D721Med (cell line): ENCODE measurements at regions not wholly inside any gene's neighbourhood (a gene's known extent, or its start where the extent isn't known, plus 50 kb on each side); places are given as distances from the start of the nearest gene placed in this dataset.

Experiments
- DNase-seq: peaks from one replicate; pipeline ENCODE4 v3.0.0; 2011; ENCODE audit warnings: low spot score; ENCODE audit not compliant: insufficient read length
- FAIRE-seq: peaks from 2 replicates; lab custom pipeline; 2011; peaks lifted over from hg19 to GRCh38; lab: Jason Lieb, UNC
- TF ChIP-seq, protein P1 (sequence below): IDR thresholded peaks from 2 replicates; pipeline ENCODE4 v1.5.1; 2012; ENCODE audit warnings: mild to moderate bottlenecking, control low read depth; ENCODE audit not compliant: insufficient read depth; ENCODE audit errors: missing control alignments

- DNase-seq (no peak), FAIRE-seq (no peak)
- TF ChIP-seq, protein P1, sequence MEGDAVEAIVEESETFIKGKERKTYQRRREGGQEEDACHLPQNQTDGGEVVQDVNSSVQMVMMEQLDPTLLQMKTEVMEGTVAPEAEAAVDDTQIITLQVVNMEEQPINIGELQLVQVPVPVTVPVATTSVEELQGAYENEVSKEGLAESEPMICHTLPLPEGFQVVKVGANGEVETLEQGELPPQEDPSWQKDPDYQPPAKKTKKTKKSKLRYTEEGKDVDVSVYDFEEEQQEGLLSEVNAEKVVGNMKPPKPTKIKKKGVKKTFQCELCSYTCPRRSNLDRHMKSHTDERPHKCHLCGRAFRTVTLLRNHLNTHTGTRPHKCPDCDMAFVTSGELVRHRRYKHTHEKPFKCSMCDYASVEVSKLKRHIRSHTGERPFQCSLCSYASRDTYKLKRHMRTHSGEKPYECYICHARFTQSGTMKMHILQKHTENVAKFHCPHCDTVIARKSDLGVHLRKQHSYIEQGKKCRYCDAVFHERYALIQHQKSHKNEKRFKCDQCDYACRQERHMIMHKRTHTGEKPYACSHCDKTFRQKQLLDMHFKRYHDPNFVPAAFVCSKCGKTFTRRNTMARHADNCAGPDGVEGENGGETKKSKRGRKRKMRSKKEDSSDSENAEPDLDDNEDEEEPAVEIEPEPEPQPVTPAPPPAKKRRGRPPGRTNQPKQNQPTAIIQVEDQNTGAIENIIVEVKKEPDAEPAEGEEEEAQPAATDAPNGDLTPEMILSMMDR: no peak
Observed at GRCh38 chr20:62533591-62534495, 58.0 kb upstream of the GATA5 start.

DNA sequence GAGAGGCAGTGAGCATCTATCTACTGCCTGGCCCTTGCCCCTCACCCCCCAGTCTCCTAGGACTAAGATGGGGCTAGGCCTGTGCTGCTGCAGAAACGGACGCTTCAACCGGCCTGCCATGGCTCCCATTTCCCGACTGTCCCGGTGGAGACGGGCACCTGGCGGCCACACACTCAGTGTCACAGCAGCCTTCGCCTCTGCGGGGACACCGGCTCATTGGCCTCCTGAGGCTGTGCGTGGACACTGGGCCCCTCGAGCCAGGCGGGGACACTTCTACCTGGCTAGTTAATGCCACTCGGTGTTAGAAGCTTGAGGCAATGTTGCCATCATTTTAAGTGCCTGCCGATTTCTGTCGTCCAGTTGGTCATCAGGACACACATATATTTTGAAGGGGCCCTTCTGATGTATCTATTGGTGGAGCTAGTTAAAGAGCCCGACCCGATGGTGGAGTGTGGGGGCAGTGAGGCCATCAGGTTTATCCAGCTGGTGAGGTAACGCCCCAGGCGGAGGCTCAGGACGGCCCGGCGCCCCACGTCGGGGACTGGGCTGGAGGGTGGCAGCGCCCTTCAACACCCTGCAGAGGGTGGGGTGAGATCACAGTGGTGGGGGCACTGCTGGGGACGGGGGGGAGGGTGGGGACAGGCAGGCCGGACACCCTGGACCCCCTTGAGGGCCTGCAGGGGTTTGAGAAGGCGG, 58.9 kb upstream of the GATA5 start:
- FAIRE-seq: no peak
- TF ChIP-seq, protein P1: no peak
- DNase-seq: no peak

- FAIRE-seq (no peak), DNase-seq (no peak)
- TF ChIP-seq, protein P1: no peak
Observed at GRCh38 chr20:62535282-62535811, 59.6 kb upstream of the GATA5 start.

GRCh38 chr20:62535964-62536363, 60.2 kb upstream of the GATA5 start:
- FAIRE-seq: no peak

GRCh38 chr20:62536871-62537401, 61.1 kb upstream of the GATA5 start:
- FAIRE-seq: no peak
- TF ChIP-seq, protein P1: no peak
- no peak for DNase-seq

More at GRCh38 chr20:62535964-62536363, 60.2 kb upstream of the GATA5 start:
- TF ChIP-seq, protein P1: no peak
- DNase-seq: no peak

DNA sequence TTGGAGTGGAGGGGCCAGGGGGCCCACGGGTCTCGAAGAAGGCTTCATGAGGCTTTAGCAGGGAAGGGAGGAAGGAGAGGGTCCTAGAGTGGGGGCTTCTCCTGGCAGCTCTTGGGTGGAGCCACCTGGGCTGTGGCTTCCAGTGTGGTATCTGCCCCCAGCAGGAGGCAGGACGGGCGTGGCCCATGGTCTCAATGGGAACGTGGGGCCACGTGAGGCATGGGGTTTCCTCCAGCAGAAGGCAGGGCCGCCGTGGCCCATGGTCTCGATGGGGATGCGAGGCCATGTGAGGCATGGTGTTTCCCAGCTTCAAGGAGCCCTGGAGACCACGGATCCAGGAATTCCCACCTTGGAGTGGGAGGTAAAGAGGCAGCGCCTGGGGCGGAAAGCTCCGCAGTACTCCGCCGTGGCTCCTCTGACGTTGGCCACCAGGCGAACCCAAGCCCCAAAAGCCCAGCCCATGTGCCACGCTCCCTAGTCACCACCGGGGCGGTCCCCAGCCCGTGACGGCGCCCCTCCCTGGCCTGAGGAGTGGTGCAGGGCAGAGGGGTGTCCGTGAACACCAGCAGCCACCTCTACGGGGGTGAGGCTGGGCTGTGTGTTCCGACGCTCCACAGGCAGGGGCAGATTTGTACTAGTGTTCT, 62.0 kb upstream of the GATA5 start:
- DNase-seq: no peak
- TF ChIP-seq, protein P1: no peak
- FAIRE-seq: no peak
